HG03045 (cell line): ENCODE measurements at regions not wholly inside any gene's neighbourhood (a gene's known extent, or its start where the extent isn't known, plus 50 kb on each side); places are given as distances from the start of the nearest gene placed in this dataset.

Experiments
- ATAC-seq: cut with Tn5 transposase; IDR thresholded peaks from one replicate; pipeline ENCODE4 v1.9.1; 2021; ENCODE audit warnings: mild to moderate bottlenecking, moderate library complexity; ENCODE audit not compliant: unreplicated experiment

GRCh38 chr7:47047384-47047783, 534.5 kb downstream of the TNS3 start:
- no peak for ATAC-seq

GRCh38 chr7:47046949-47047348, 535.0 kb downstream of the TNS3 start:
- no peak for ATAC-seq

GRCh38 chr7:47045207-47046051, 536.5 kb downstream of the TNS3 start:
- no peak for ATAC-seq

- no peak for ATAC-seq
These were observed 537.3 kb downstream of the TNS3 start for GRCh38 chr7:47044625-47045024.

GRCh38 chr7:47043304-47043703, 538.6 kb downstream of the TNS3 start:
- ATAC-seq: no peak

- ATAC-seq: no peak
These were observed 539.2 kb downstream of the TNS3 start for GRCh38 chr7:47042669-47043068.

GRCh38 chr7:47040795-47041347, 541.0 kb downstream of the TNS3 start:
- ATAC-seq: no peak

- ATAC-seq: no peak
These were observed 542.0 kb downstream of the TNS3 start for GRCh38 chr7:47039904-47040303.

GRCh38 chr7:47039089-47039648, 542.7 kb downstream of the TNS3 start:
- no peak for ATAC-seq

- ATAC-seq: no peak
These were observed 543.3 kb downstream of the TNS3 start for GRCh38 chr7:47038621-47039020.

GRCh38 chr7:47037607-47038006, 544.3 kb downstream of the TNS3 start:
- ATAC-seq: no peak

- ATAC-seq: no peak
These were observed 545.0 kb downstream of the TNS3 start for GRCh38 chr7:47036909-47037308.

- ATAC-seq: no peak
These were observed 546.4 kb downstream of the TNS3 start for GRCh38 chr7:47035522-47035921.

GRCh38 chr7:47034180-47034579, 547.7 kb downstream of the TNS3 start:
- no peak for ATAC-seq

GRCh38 chr7:47032536-47032908, 549.4 kb downstream of the TNS3 start:
- no peak for ATAC-seq

GRCh38 chr7:47031786-47032535, 550.0 kb downstream of the TNS3 start:
- ATAC-seq: no peak

- ATAC-seq: no peak
These were observed 553.6 kb downstream of the TNS3 start for GRCh38 chr7:47028284-47028683.

- ATAC-seq: no peak
These were observed 554.1 kb downstream of the TNS3 start for GRCh38 chr7:47027695-47028240.

- no peak for ATAC-seq
These were observed 555.0 kb downstream of the TNS3 start for GRCh38 chr7:47026780-47027361.

- ATAC-seq: no peak
These were observed 556.9 kb downstream of the TNS3 start for GRCh38 chr7:47024991-47025390.

GRCh38 chr7:47008461-47008860, 573.5 kb downstream of the TNS3 start:
- no peak for ATAC-seq
